ENCODE measurements at regions not wholly inside any gene's neighbourhood (a gene's known extent, or its start where the extent isn't known, plus 50 kb on each side); places are given as distances from the start of the nearest gene placed in this dataset.

GRCh38 chrX:125744914-125745313 is 421.2 kb downstream of the DCAF12L2 start:
- TF ChIP-seq GABPA (tag; conservative IDR thresholded peaks at IDR 0.05; ENCODE audit: low read depth): no peak
- no peak for TF ChIP-seq TSHZ1 (CRISPR knock-in tag; IDR thresholded peaks at IDR 0.05)
- no peak for TF ChIP-seq MAFK (IDR thresholded peaks at IDR 0.05; ENCODE audit: low read length)
- no peak for TF ChIP-seq ATF6 (CRISPR knock-in tag; IDR thresholded peaks at IDR 0.05)
- no peak for TF ChIP-seq ZFP36 (IDR thresholded peaks at IDR 0.05; ENCODE audit: low read depth, low read length, partially characterized antibody)
- TF ChIP-seq MXI1 (IDR thresholded peaks at IDR 0.05; ENCODE audit: low read depth, low read length): no peak
- TF ChIP-seq ZNF24 (IDR thresholded peaks at IDR 0.05): no peak
- TF ChIP-seq USF2 (CRISPR knock-in tag; IDR thresholded peaks at IDR 0.05): no peak
- no peak for TF ChIP-seq ZNF395 (CRISPR knock-in tag; IDR thresholded peaks at IDR 0.05)
- TF ChIP-seq E2F8 (IDR thresholded peaks at IDR 0.05; ENCODE audit: low read depth, partially characterized antibody): no peak
